Aorta (tissue), 5 donors: ENCODE measurements at regions not wholly inside any gene's neighbourhood (a gene's known extent, or its start where the extent isn't known, plus 50 kb on each side); places are given as distances from the start of the nearest gene placed in this dataset.

Experiments
- ATAC-seq: fragments of 200-7000 bp; cut with Tn5 transposase; one replicate; pipeline ENCODE4 v1.9.1; 2022; ENCODE audit warnings: moderate library complexity; ENCODE audit not compliant: low FRiP score
- DNase-seq, 2 donors: peaks; one replicate each; pipeline ENCODE4 v3.0.0-alpha.2; 2020
- H3K27ac ChIP-seq, 2 donors: one replicate each; pipeline ENCODE4 v1.5.1; 2013; ENCODE audit warnings: low read length in 2 of 2, mild to moderate bottlenecking in 2 of 2, moderate library complexity in 2 of 2, control low read depth in 1 of 2, inconsistent platforms in 1 of 2, low read depth in 1 of 2
- H3K27me3 ChIP-seq, 2 donors: one replicate each; pipeline ENCODE4 v1.6.1; 2013; ENCODE audit warnings: control low read depth in 1 of 2, low read length in 1 of 2, mild to moderate bottlenecking in 1 of 2, moderate library complexity in 1 of 2; ENCODE audit not compliant: insufficient read depth in 2 of 2, control insufficient read depth in 1 of 2
- H3K36me3 ChIP-seq, 2 donors: one replicate each; pipeline ENCODE4 v1.6.1; 2013; ENCODE audit warnings: control low read depth in 1 of 2, low read length in 1 of 2, mild to moderate bottlenecking in 1 of 2; ENCODE audit not compliant: insufficient read depth in 2 of 2, control insufficient read depth in 1 of 2
- H3K4me1 ChIP-seq, 2 donors: one replicate each; pipeline ENCODE4 v1.6.1; 2013; ENCODE audit warnings: low read length in 2 of 2, control low read depth in 1 of 2, mild to moderate bottlenecking in 1 of 2, moderate library complexity in 1 of 2; ENCODE audit not compliant: insufficient read depth in 2 of 2, control insufficient read depth in 1 of 2
- H3K4me3 ChIP-seq, 2 donors: one replicate each; pipeline ENCODE4 v1.5.1; 2013; ENCODE audit warnings: low read length in 2 of 2, control low read depth in 1 of 2, mild to moderate bottlenecking in 1 of 2
- H3K9me3 ChIP-seq: one replicate; pipeline ENCODE4 v1.6.1; 2013; ENCODE audit warnings: mild to moderate bottlenecking, low read length; ENCODE audit not compliant: control insufficient read depth
- WGBS, 2 donors: extraction: QIAGEN DNeasy Blood & Tissue Kit; methylation state at CpG; one replicate each; pipeline ENCODE4 v1.1.7; 2013; 5-methylcytosine and 5-hydroxymethylcytosine counted together
- intact Hi-C, 2 donors: fragments of 100-400 bp; cut with DNase I; formaldehyde crosslinking; loops; one replicate each; pipeline versions ENCODE4 v1.14.2 to v1.15.0; 2022
- donor health status: healthy with polysubstance abuse.
- donor health status: Bipolar disorder and iron deficiency.
- donor health status: DM: no; HTN: no; CAD: no.
- donor health status: DM: no; HTN: no; CAD: no.
- donor health status: DM: yes; HTN: yes; CAD: no.

- Histone ChIP-seq H3K9me3 (no peaks in the 10 kb centered on the region), H3K27me3 (no peaks in the 10 kb centered on the region), H3K4me3 (no peak overlapping the region), H3K4me1 (no peaks in the 10 kb centered on the region), H3K27ac (no peak overlapping the region), H3K36me3 (no peaks in the 10 kb centered on the region)
- DNase-seq (no peak), ATAC-seq (no peak)
- intact Hi-C loops = no loop called here
- 62 to 67% methylated on average over 7 of the region's 7 CpGs for WGBS, 2 donors
These were observed 240.9 kb upstream of the CADM1 start for GRCh38 chr11:115745066-115745465.

DNA sequence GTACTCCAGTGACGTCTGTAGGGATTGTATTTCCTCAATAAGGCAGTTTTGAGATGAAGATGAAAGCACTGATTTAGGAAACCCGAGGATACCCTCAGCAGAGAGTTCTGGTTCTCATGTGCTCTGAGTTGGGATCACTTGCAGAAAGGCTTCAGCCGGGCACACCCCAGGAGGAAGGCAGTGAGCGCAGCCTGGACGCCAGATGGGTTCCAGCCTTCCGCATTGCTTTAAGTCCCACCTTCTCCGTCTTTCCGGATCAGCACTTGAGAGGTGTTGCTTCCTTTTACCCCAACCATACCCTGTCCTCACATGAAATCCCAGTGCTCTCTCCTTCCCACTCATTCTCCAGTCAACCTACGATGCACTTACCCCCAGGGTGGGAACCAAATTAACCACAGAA lies 239.5 kb upstream of the CADM1 start:
- Histone ChIP-seq H3K36me3 (no peaks in the 10 kb centered on the region), H3K9me3 (no peaks in the 10 kb centered on the region), H3K4me3 (no peak overlapping the region), H3K4me1 (no peaks in the 10 kb centered on the region), H3K27ac (no peak overlapping the region), H3K27me3 (no peaks in the 10 kb centered on the region)
- intact Hi-C loops = no loop called here
- WGBS, 2 donors = 78 to 79% methylated on average over 9 of the region's 9 CpGs
- no peak for ATAC-seq
- no peak for DNase-seq

GRCh38 chr11:115741376-115742107 lies 237.3 kb upstream of the CADM1 start:
- Histone ChIP-seq H3K36me3 (no peaks in the 10 kb centered on the region), H3K9me3 (no peaks in the 10 kb centered on the region), H3K4me1 (no peaks in the 10 kb centered on the region), H3K27me3 (no peaks in the 10 kb centered on the region), H3K4me3 (no peak overlapping the region), H3K27ac (no peak overlapping the region)
- intact Hi-C loops = no loop called here
- WGBS, 2 donors = 80 to 85% methylated on average over 17 of the region's 17 CpGs
- no peak for ATAC-seq
- no peak for DNase-seq

GRCh38 chr11:115740324-115740723 lies 236.1 kb upstream of the CADM1 start:
- ATAC-seq = no peak
- Histone ChIP-seq H3K27ac (no peak overlapping the region), H3K4me1 (no peaks in the 10 kb centered on the region), H3K9me3 (no peaks in the 10 kb centered on the region), H3K36me3 (no peaks in the 10 kb centered on the region), H3K27me3 (no peaks in the 10 kb centered on the region), H3K4me3 (no peak overlapping the region)
- DNase-seq = no peak
- intact Hi-C loops = no loop called here

GRCh38 chr11:115739878-115740277 lies 235.7 kb upstream of the CADM1 start:
- DNase-seq (no peak), ATAC-seq (no peak)
- intact Hi-C loops = loop anchor here in 1 of 2 donors (10.0 kb wide), 1 partner anchor 65 kb away; no protein-coding TSS in a partner anchor
- no peaks in the 10 kb centered on the region for H3K27me3 ChIP-seq
- no peaks in the 10 kb centered on the region for H3K36me3 ChIP-seq
- H3K4me3 ChIP-seq = no peak overlapping the region
- H3K9me3 ChIP-seq = no peaks in the 10 kb centered on the region
- H3K27ac ChIP-seq = no peak overlapping the region
- no peaks in the 10 kb centered on the region for H3K4me1 ChIP-seq
- 87 to 89% methylated on average over 3 of the region's 3 CpGs for WGBS, 2 donors

DNA sequence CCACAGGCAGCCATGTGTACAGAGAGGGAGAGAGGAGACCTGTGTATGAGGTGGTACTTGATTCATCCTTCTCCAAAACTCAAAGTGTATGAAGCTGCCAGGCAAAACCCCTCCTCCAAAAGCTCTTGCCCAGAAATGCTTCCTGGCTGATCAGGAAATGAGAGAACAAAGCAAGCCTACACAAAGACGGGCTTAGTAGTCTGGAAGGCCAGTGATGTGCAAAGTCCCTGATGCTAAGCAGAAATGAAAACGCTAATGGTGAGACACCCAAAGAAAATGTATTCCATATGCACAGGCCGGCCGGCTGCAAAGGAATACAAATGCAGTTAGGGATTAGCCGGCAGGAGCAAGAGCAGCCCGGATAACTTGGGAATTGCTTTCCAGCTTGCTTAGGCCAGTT lies 234.9 kb upstream of the CADM1 start:
- intact Hi-C loops = loop anchor here in 1 of 2 donors (10.0 kb wide), 1 partner anchor 64 kb away; no protein-coding TSS in a partner anchor
- DNase-seq (no peak), ATAC-seq (no peak)
- Histone ChIP-seq H3K27ac (no peak overlapping the region), H3K9me3 (no peaks in the 10 kb centered on the region), H3K27me3 (no peaks in the 10 kb centered on the region), H3K4me1 (no peaks in the 10 kb centered on the region), H3K36me3 (no peaks in the 10 kb centered on the region), H3K4me3 (no peak overlapping the region)
- whole genome bisulfite sequencing, 2 donors = 65 to 69% methylated on average over 6 of the region's 6 CpGs

DNA sequence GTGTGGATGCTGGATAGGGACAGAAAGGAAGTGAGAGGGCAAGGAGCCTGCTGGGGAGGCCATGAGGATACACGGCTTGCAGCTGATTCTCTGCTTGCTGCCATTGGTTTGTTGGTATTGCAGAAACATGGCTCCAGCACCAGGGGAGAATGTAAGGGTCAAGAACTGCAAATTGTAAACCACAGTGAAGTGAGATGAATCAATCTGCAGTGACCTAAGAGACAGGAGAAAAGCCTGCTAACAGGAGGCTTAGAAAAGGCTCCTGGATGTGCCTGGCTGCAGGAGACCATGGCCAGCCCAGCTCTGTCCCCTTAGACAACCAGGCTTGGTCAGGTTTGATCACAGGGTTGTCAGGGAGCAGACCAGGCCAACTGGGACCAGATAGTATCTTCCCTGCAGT lies 233.7 kb upstream of the CADM1 start:
- no peaks in the 10 kb centered on the region for H3K27me3 ChIP-seq
- no peak overlapping the region for H3K27ac ChIP-seq
- 65 to 78% methylated on average over 1 of the region's 1 CpG for whole genome bisulfite sequencing, 2 donors
- DNase-seq (no peak), ATAC-seq (no peak)
- intact Hi-C loops = loop anchor here in 1 of 2 donors (10.0 kb wide), 1 partner anchor 63 kb away; no protein-coding TSS in a partner anchor
- H3K4me1 ChIP-seq = no peaks in the 10 kb centered on the region
- no peaks in the 10 kb centered on the region for H3K36me3 ChIP-seq
- no peak overlapping the region for H3K4me3 ChIP-seq
- no peaks in the 10 kb centered on the region for H3K9me3 ChIP-seq

- H3K36me3 ChIP-seq = no peaks in the 10 kb centered on the region
- WGBS, 2 donors = 82 to 84% methylated on average over 3 of the region's 3 CpGs
- no peak overlapping the region for H3K27ac ChIP-seq
- DNase-seq (no peak), ATAC-seq (no peak)
- intact Hi-C loops = loop anchor here in 1 of 2 donors (10.0 kb wide), 1 partner anchor 61 kb away; no protein-coding TSS in a partner anchor
- no peaks in the 10 kb centered on the region for H3K4me1 ChIP-seq
- H3K9me3 ChIP-seq = no peaks in the 10 kb centered on the region
- no peaks in the 10 kb centered on the region for H3K27me3 ChIP-seq
- H3K4me3 ChIP-seq = no peak overlapping the region
These were observed 231.9 kb upstream of the CADM1 start for GRCh38 chr11:115736146-115736545.

DNA sequence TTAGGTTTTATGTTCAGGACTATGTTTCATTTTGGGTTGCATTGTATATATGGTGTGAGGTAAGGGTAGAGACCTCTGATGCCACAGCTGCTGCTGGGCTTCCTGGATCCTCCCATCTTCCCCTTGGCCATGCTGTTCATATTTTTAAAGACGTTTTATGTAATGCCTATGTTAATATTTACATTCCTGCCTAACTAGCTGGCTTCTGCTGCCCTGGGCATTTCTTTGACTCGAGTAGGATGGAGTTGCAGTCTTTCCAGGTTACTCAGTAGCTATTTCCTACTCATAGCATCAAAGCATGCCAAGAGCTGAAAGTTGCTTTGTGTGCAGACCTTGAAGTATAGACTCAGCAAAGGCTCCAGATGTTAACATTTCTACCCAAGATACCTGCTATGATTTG lies 220.5 kb upstream of the CADM1 start:
- Histone ChIP-seq H3K27ac (no peak overlapping the region), H3K9me3 (no peaks in the 10 kb centered on the region), H3K4me1 (no peaks in the 10 kb centered on the region), H3K4me3 (no peak overlapping the region), H3K36me3 (no peaks in the 10 kb centered on the region), H3K27me3 (no peaks in the 10 kb centered on the region)
- DNase-seq (no peak), ATAC-seq (no peak)
- WGBS, 2 donors = 7% methylated on average over 2 of the region's 2 CpGs
- intact Hi-C loops = no loop called here
